ENCODE measurements at regions not wholly inside any gene's neighbourhood (a gene's known extent, or its start where the extent isn't known, plus 50 kb on each side); places are given as distances from the start of the nearest gene placed in this dataset.

DNA sequence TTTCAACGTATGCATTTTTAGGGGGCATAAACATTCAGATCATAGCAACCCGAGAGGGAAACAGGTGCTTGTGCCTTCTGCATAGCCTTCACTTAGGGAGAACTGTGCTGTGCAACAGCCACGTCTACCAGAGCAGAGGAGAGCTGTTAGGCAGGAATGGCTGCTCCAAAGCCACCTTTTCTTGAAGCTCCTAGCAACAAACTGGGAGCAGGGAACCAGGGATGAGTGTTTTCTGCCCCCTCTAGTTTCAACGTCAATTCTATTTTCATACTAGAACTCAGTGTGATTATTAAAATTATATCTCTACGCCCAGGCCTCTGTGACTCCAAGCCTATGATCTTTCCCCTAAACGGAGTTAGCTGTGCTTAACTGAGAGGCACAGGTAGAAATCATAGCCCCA is 290.0 kb downstream of the HAPSTR1 start:
- Mint-ChIP-seq H3K4me1 (ENCODE audit: low read depth, unreplicated experiment) (no peaks in the 10 kb centered on the region), H3K4me3 (ENCODE audit: unreplicated experiment) (no peak overlapping the region), H3K36me3 (ENCODE audit: low read depth, unreplicated experiment) (no peaks in the 10 kb centered on the region), H3K27me3 (ENCODE audit: low read depth, unreplicated experiment) (peaks cover 6% of the 10 kb centered on the region), H3K9me3 (ENCODE audit: unreplicated experiment) (peaks cover 16% of the 10 kb centered on the region), H3K27ac (ENCODE audit: unreplicated experiment) (no peak overlapping the region)
- TF ChIP-seq, protein P1, sequence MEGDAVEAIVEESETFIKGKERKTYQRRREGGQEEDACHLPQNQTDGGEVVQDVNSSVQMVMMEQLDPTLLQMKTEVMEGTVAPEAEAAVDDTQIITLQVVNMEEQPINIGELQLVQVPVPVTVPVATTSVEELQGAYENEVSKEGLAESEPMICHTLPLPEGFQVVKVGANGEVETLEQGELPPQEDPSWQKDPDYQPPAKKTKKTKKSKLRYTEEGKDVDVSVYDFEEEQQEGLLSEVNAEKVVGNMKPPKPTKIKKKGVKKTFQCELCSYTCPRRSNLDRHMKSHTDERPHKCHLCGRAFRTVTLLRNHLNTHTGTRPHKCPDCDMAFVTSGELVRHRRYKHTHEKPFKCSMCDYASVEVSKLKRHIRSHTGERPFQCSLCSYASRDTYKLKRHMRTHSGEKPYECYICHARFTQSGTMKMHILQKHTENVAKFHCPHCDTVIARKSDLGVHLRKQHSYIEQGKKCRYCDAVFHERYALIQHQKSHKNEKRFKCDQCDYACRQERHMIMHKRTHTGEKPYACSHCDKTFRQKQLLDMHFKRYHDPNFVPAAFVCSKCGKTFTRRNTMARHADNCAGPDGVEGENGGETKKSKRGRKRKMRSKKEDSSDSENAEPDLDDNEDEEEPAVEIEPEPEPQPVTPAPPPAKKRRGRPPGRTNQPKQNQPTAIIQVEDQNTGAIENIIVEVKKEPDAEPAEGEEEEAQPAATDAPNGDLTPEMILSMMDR (IDR thresholded peaks at IDR 0.05; ENCODE audit: insufficient read depth, low read depth, low read length): no peak
- TF ChIP-seq EZH2 (IDR thresholded peaks at IDR 0.05; ENCODE audit: insufficient read depth, low read length): no peak
- H3K4me2 ChIP-seq (ENCODE audit: low read length): no peak overlapping the region
- H3K4me1 ChIP-seq (ENCODE audit: insufficient read depth, low read length): no peaks in the 10 kb centered on the region
- no peak overlapping the region for H3K9ac ChIP-seq (ENCODE audit: low read length)
- H4K20me1 ChIP-seq (ENCODE audit: insufficient read depth, low read length): no peaks in the 10 kb centered on the region
- no peak overlapping the region for H3K4me3 ChIP-seq (ENCODE audit: insufficient read depth, low read depth, low read length)
- DNase-seq (ENCODE audit: low read depth) (no peak), FAIRE-seq (no peak)
- H3K9me3 ChIP-seq (ENCODE audit: insufficient read depth, low read depth, low read length): no peaks in the 10 kb centered on the region
- H3K27me3 ChIP-seq (ENCODE audit: insufficient read depth, low read length): no peaks in the 10 kb centered on the region
- no peak overlapping the region for H3K27ac ChIP-seq (ENCODE audit: low read depth, low read length)
- H3K36me3 ChIP-seq (ENCODE audit: insufficient read depth, low read length): no peaks in the 10 kb centered on the region
- no peaks in the 10 kb centered on the region for H3K79me2 ChIP-seq (ENCODE audit: insufficient read depth, low read length)
- no peak overlapping the region for H2AFZ ChIP-seq (ENCODE audit: low read depth, low read length)

DNA sequence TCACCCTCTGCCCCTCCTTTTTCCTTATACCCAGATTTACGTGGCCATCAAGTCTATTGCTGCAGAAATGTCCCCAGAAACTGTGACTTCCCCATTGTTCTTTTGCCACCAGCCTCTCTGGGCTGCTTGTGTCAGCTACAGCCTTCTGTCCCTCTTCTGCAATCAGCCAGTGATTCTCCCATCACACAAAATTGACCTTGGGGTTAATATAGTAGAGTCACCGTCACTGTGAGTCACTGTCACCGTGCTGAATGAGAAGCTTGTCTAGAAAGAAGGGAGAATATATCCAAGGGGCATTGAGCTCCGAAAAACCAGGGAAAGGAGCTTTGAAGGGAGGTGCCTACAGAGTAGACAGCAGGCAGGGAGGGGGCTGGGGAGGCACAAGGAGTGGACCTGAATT is 290.5 kb downstream of the HAPSTR1 start:
- Histone ChIP-seq H3K27ac (ENCODE audit: low read depth, low read length) (no peak overlapping the region), H3K4me2 (ENCODE audit: low read length) (no peak overlapping the region), H2AFZ (ENCODE audit: low read depth, low read length) (no peak overlapping the region), H3K27me3 (ENCODE audit: insufficient read depth, low read length) (no peaks in the 10 kb centered on the region), H3K79me2 (ENCODE audit: insufficient read depth, low read length) (no peaks in the 10 kb centered on the region), H3K4me1 (ENCODE audit: insufficient read depth, low read length) (no peaks in the 10 kb centered on the region), H3K9me3 (ENCODE audit: insufficient read depth, low read depth, low read length) (no peaks in the 10 kb centered on the region), H3K4me3 (ENCODE audit: insufficient read depth, low read depth, low read length) (no peak overlapping the region), H3K36me3 (ENCODE audit: insufficient read depth, low read length) (no peaks in the 10 kb centered on the region), H4K20me1 (ENCODE audit: insufficient read depth, low read length) (no peaks in the 10 kb centered on the region), H3K9ac (ENCODE audit: low read length) (no peak overlapping the region)
- DNase-seq (ENCODE audit: low read depth) (no peak), FAIRE-seq (no peak)
- H3K27me3 Mint-ChIP-seq (ENCODE audit: low read depth, unreplicated experiment): peaks cover 6% of the 10 kb centered on the region
- TF ChIP-seq, protein P1 (IDR thresholded peaks at IDR 0.05; ENCODE audit: insufficient read depth, low read depth, low read length): no peak
- no peak for TF ChIP-seq EZH2 (IDR thresholded peaks at IDR 0.05; ENCODE audit: insufficient read depth, low read length)
- H3K4me3 Mint-ChIP-seq (ENCODE audit: unreplicated experiment): no peak overlapping the region
- no peak overlapping the region for H3K27ac Mint-ChIP-seq (ENCODE audit: unreplicated experiment)
- H3K9me3 Mint-ChIP-seq (ENCODE audit: unreplicated experiment): peaks cover 16% of the 10 kb centered on the region
- H3K36me3 Mint-ChIP-seq (ENCODE audit: low read depth, unreplicated experiment): no peaks in the 10 kb centered on the region
- no peaks in the 10 kb centered on the region for H3K4me1 Mint-ChIP-seq (ENCODE audit: low read depth, unreplicated experiment)

- no peak overlapping the region for H3K4me3 ChIP-seq (ENCODE audit: insufficient read depth, low read depth, low read length)
- H4K20me1 ChIP-seq (ENCODE audit: insufficient read depth, low read length): no peaks in the 10 kb centered on the region
- peaks cover 19% of the 10 kb centered on the region for H3K9me3 Mint-ChIP-seq (ENCODE audit: unreplicated experiment)
- H3K36me3 ChIP-seq (ENCODE audit: insufficient read depth, low read length): no peaks in the 10 kb centered on the region
- no peaks in the 10 kb centered on the region for H3K27me3 ChIP-seq (ENCODE audit: insufficient read depth, low read length)
- FAIRE-seq: no peak
- peaks cover 7% of the 10 kb centered on the region for H3K9me3 ChIP-seq (ENCODE audit: insufficient read depth, low read depth, low read length)
- no peak for DNase-seq (ENCODE audit: low read depth)
- H3K27ac ChIP-seq (ENCODE audit: low read depth, low read length): no peak overlapping the region
- H3K9ac ChIP-seq (ENCODE audit: low read length): no peak overlapping the region
- TF ChIP-seq, protein P1 (IDR thresholded peaks at IDR 0.05; ENCODE audit: insufficient read depth, low read depth, low read length): no peak
- no peak for TF ChIP-seq EZH2 (IDR thresholded peaks at IDR 0.05; ENCODE audit: insufficient read depth, low read length)
- no peak overlapping the region for H3K27ac Mint-ChIP-seq (ENCODE audit: unreplicated experiment)
- peaks cover 6% of the 10 kb centered on the region for H3K27me3 Mint-ChIP-seq (ENCODE audit: low read depth, unreplicated experiment)
- H3K4me2 ChIP-seq (ENCODE audit: low read length): no peak overlapping the region
- no peaks in the 10 kb centered on the region for H3K36me3 Mint-ChIP-seq (ENCODE audit: low read depth, unreplicated experiment)
- no peaks in the 10 kb centered on the region for H3K4me1 Mint-ChIP-seq (ENCODE audit: low read depth, unreplicated experiment)
- no peak overlapping the region for H3K4me3 Mint-ChIP-seq (ENCODE audit: unreplicated experiment)
- no peaks in the 10 kb centered on the region for H3K4me1 ChIP-seq (ENCODE audit: insufficient read depth, low read length)
- H3K79me2 ChIP-seq (ENCODE audit: insufficient read depth, low read length): no peaks in the 10 kb centered on the region
- no peak overlapping the region for H2AFZ ChIP-seq (ENCODE audit: low read depth, low read length)
Observed at GRCh38 chr16:9383281-9383680, 291.8 kb downstream of the HAPSTR1 start.
